ENCODE measurements at regions not wholly inside any gene's neighbourhood (a gene's known extent, or its start where the extent isn't known, plus 50 kb on each side); places are given as distances from the start of the nearest gene placed in this dataset.
A peak's percentile ranks its signal among the peaks of the same experiment; 100 is the strongest.

DNA sequence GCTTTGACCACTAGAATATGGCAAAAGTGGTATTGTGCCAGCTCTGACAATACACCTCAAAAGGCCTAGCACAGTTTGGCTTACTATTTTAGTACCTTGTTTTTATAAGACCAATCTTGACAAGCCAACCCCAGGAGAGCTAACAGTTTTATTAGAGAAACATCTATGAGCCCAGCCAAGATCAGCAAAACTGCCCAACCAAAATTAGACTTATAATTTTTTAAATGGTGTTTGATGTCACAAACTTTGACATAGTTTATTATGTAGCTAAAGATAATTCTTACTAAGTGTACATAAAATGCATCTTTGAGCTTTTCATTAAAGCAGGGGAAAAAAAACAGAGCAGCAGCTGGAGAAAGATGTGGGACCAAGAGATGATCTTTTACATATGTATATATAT is 537.5 kb downstream of the ZPLD1 start:
- no peak overlapping the region for H3K4me3 ChIP-seq (ENCODE audit: low read depth, low read length)
- TF ChIP-seq, protein P1, sequence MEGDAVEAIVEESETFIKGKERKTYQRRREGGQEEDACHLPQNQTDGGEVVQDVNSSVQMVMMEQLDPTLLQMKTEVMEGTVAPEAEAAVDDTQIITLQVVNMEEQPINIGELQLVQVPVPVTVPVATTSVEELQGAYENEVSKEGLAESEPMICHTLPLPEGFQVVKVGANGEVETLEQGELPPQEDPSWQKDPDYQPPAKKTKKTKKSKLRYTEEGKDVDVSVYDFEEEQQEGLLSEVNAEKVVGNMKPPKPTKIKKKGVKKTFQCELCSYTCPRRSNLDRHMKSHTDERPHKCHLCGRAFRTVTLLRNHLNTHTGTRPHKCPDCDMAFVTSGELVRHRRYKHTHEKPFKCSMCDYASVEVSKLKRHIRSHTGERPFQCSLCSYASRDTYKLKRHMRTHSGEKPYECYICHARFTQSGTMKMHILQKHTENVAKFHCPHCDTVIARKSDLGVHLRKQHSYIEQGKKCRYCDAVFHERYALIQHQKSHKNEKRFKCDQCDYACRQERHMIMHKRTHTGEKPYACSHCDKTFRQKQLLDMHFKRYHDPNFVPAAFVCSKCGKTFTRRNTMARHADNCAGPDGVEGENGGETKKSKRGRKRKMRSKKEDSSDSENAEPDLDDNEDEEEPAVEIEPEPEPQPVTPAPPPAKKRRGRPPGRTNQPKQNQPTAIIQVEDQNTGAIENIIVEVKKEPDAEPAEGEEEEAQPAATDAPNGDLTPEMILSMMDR (conservative IDR thresholded peaks at IDR 0.05; ENCODE audit: low read depth, low read length), result no peak
- no peak for DNase-seq (ENCODE audit: low read depth)

- TF ChIP-seq, protein P1 (conservative IDR thresholded peaks at IDR 0.05; ENCODE audit: low read depth, low read length), result no peak
- DNase-seq (ENCODE audit: low read depth), result no peak
Observed at GRCh38 chr3:102974333-102974732, 539.5 kb downstream of the ZPLD1 start.

GRCh38 chr3:102979191-102979590 is 544.4 kb downstream of the ZPLD1 start:
- TF ChIP-seq, protein P1 (conservative IDR thresholded peaks at IDR 0.05; ENCODE audit: low read depth, low read length), result no peak
- DNase-seq (ENCODE audit: low read depth), result no peak

More at GRCh38 chr3:102974333-102974732, 539.5 kb downstream of the ZPLD1 start:
- no peak overlapping the region for H3K4me3 ChIP-seq (ENCODE audit: low read depth, low read length)

GRCh38 chr3:102979682-102980354 is 545.0 kb downstream of the ZPLD1 start:
- peak overlapping the region; percentile 17 for H3K4me3 ChIP-seq (ENCODE audit: low read depth, low read length)
- peak; percentile 88 for DNase-seq (ENCODE audit: low read depth)
- TF ChIP-seq, protein P1 (conservative IDR thresholded peaks at IDR 0.05; ENCODE audit: low read depth, low read length), result no peak

More at GRCh38 chr3:102979191-102979590, 544.4 kb downstream of the ZPLD1 start:
- H3K4me3 ChIP-seq (ENCODE audit: low read depth, low read length), result no peak overlapping the region

DNA sequence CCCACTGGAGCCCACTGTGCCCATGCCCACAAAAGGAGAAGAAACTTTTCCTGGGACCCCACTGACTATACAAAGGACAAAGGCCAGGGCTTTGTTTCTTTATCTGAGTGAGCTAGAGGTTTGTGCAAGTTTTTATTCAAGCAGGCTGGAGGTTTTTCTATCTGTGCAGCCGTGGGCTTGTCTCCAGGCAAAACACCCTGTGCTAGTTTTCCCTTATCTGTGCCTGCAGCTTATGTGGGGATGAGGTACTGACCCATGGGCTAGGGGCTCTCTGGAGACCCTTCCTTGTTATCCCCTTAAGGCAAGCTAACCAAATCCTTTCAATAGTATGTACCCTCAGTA is 545.5 kb downstream of the ZPLD1 start:
- TF ChIP-seq, protein P1 (conservative IDR thresholded peaks at IDR 0.05; ENCODE audit: low read depth, low read length), result no peak
- DNase-seq (ENCODE audit: low read depth), result no peak
- H3K4me3 ChIP-seq (ENCODE audit: low read depth, low read length), result peak overlapping the region; percentile 17

GRCh38 chr3:103002425-103003176 is 567.8 kb downstream of the ZPLD1 start:
- DNase-seq (ENCODE audit: low read depth), result no peak
- TF ChIP-seq, protein P1 (conservative IDR thresholded peaks at IDR 0.05; ENCODE audit: low read depth, low read length), result no peak
- no peak overlapping the region for H3K4me3 ChIP-seq (ENCODE audit: low read depth, low read length)
